Osteocyte (in vitro differentiated cells): ENCODE measurements at regions not wholly inside any gene's neighbourhood (a gene's known extent, or its start where the extent isn't known, plus 50 kb on each side); places are given as distances from the start of the nearest gene placed in this dataset.

ENCODE experiments used
- DNase-seq: peaks from one replicate; pipeline ENCODE4 v3.0.0; 2021; ENCODE audit warnings: mixed read lengths; ENCODE audit not compliant: unreplicated experiment; ENCODE audit errors: extremely low spot score
- H3K27ac Mint-ChIP-seq: one replicate; pipeline ENCODE4 v1.8.0; 2021; ENCODE audit warnings: mild to moderate bottlenecking, mixed read lengths; ENCODE audit not compliant: unreplicated experiment
- H3K27me3 Mint-ChIP-seq: one replicate; pipeline ENCODE4 v1.8.0; 2021; ENCODE audit warnings: mixed read lengths; ENCODE audit not compliant: unreplicated experiment
- H3K36me3 Mint-ChIP-seq: one replicate; pipeline ENCODE4 v1.8.0; 2021; ENCODE audit warnings: mixed read lengths; ENCODE audit not compliant: unreplicated experiment
- H3K4me1 Mint-ChIP-seq: one replicate; pipeline ENCODE4 v1.8.0; 2021; ENCODE audit warnings: mixed read lengths; ENCODE audit not compliant: unreplicated experiment
- H3K4me3 Mint-ChIP-seq: one replicate; pipeline ENCODE4 v1.8.0; 2021; ENCODE audit warnings: mild to moderate bottlenecking, moderate library complexity, mixed read lengths; ENCODE audit not compliant: unreplicated experiment
- H3K9me3 Mint-ChIP-seq: one replicate; pipeline ENCODE4 v1.8.0; 2021; ENCODE audit warnings: mixed read lengths; ENCODE audit not compliant: unreplicated experiment
- TF ChIP-seq, protein P1 (sequence below): fragments of 200-600 bp; sonication (generic); IDR thresholded peaks from 2 replicates; pipeline ENCODE4 v1.5.0; 2021; ENCODE audit warnings: antibody characterized with exemption, mild to moderate bottlenecking, moderate library complexity

GRCh38 chrX:9253211-9253610 lies 211.6 kb upstream of the TBL1X start:
- Mint-ChIP-seq H3K9me3 (peaks cover 8% of the 10 kb centered on the region), H3K27me3 (no peaks in the 10 kb centered on the region), H3K4me1 (no peaks in the 10 kb centered on the region), H3K27ac (no peak overlapping the region), H3K36me3 (no peaks in the 10 kb centered on the region), H3K4me3 (no peak overlapping the region)
- no peak for DNase-seq
- TF ChIP-seq, protein P1, sequence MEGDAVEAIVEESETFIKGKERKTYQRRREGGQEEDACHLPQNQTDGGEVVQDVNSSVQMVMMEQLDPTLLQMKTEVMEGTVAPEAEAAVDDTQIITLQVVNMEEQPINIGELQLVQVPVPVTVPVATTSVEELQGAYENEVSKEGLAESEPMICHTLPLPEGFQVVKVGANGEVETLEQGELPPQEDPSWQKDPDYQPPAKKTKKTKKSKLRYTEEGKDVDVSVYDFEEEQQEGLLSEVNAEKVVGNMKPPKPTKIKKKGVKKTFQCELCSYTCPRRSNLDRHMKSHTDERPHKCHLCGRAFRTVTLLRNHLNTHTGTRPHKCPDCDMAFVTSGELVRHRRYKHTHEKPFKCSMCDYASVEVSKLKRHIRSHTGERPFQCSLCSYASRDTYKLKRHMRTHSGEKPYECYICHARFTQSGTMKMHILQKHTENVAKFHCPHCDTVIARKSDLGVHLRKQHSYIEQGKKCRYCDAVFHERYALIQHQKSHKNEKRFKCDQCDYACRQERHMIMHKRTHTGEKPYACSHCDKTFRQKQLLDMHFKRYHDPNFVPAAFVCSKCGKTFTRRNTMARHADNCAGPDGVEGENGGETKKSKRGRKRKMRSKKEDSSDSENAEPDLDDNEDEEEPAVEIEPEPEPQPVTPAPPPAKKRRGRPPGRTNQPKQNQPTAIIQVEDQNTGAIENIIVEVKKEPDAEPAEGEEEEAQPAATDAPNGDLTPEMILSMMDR: no peak

GRCh38 chrX:9257718-9258420 lies 207.0 kb upstream of the TBL1X start:
- TF ChIP-seq, protein P1: no peak
- peaks cover 24% of the 10 kb centered on the region for H3K9me3 Mint-ChIP-seq
- H3K4me1 Mint-ChIP-seq: no peaks in the 10 kb centered on the region
- DNase-seq: no peak
- no peaks in the 10 kb centered on the region for H3K36me3 Mint-ChIP-seq
- no peak overlapping the region for H3K4me3 Mint-ChIP-seq
- no peak overlapping the region for H3K27ac Mint-ChIP-seq
- H3K27me3 Mint-ChIP-seq: peaks cover under 1% of the 10 kb centered on the region

DNA sequence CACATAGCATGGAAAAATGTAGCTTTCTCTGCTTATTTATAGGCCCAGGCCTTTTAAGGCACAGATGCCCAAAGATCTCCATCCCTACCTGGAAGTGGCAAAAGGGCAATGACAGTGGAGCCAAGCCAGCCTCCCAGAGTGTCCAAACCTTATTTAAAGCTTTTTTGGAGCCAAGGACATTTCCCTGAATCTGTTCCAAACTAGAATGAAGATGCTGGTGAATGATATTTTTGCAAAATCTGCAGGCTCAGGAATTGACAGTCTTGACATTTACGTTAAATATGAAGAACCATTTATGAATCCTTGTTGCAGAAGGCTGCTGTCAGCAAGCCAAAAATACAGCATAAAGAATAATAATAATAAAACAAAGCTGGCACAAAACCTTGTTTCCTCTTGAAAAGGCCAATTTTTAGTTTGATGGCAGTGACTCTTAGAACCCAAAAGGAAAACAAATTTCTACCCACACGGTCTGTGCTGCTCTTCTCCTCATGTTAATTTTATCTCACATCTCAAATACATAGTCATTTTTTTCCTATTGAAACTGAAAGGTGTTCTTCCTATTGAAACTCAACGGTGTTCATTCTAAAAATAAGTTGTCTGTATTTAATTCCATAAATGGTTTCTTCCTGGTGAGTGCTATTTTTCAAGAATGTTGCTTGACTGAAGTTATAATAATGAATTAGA lies 206.3 kb upstream of the TBL1X start:
- DNase-seq: no peak
- H3K27ac Mint-ChIP-seq: no peak overlapping the region
- TF ChIP-seq, protein P1: no peak
- H3K9me3 Mint-ChIP-seq: peaks cover 30% of the 10 kb centered on the region
- no peaks in the 10 kb centered on the region for H3K4me1 Mint-ChIP-seq
- H3K27me3 Mint-ChIP-seq: peaks cover 2% of the 10 kb centered on the region
- H3K36me3 Mint-ChIP-seq: no peaks in the 10 kb centered on the region
- H3K4me3 Mint-ChIP-seq: no peak overlapping the region

DNA sequence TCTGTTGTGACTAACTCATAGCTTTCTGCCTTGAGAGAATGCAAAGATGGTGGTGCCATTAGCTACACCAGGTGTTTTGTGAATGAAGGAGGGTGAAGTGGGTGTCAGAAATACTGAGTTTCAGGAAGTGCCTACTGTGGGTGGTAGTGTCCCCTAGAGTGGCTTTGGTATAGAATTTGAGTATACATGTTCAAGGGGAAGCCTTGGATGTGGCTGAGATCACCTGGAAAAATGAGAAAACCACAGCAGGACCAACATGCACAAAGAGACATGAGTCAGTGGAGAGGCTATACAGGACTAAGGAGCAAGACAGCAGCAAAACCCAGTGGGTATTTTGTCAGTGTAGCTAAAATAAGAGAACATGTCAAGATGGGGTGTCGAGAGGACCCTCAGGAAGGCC lies 204.3 kb upstream of the TBL1X start:
- Mint-ChIP-seq H3K27ac (no peak overlapping the region), H3K4me3 (no peak overlapping the region), H3K27me3 (peaks cover 4% of the 10 kb centered on the region), H3K4me1 (no peaks in the 10 kb centered on the region), H3K9me3 (peaks cover 33% of the 10 kb centered on the region), H3K36me3 (no peaks in the 10 kb centered on the region)
- TF ChIP-seq, protein P1: no peak
- DNase-seq: no peak

- TF ChIP-seq, protein P1: no peak
- H3K27ac Mint-ChIP-seq: no peak overlapping the region
- peaks cover 5% of the 10 kb centered on the region for H3K4me1 Mint-ChIP-seq
- peaks cover 4% of the 10 kb centered on the region for H3K27me3 Mint-ChIP-seq
- no peaks in the 10 kb centered on the region for H3K36me3 Mint-ChIP-seq
- H3K9me3 Mint-ChIP-seq: peaks cover 20% of the 10 kb centered on the region
- H3K4me3 Mint-ChIP-seq: no peak overlapping the region
- DNase-seq: no peak
These were observed 197.4 kb upstream of the TBL1X start for GRCh38 chrX:9267415-9267814.
